Fibroblast of lung (primary cell): ENCODE measurements at regions not wholly inside any gene's neighbourhood (a gene's known extent, or its start where the extent isn't known, plus 50 kb on each side); places are given as distances from the start of the nearest gene placed in this dataset.

ENCODE experiments used
- CTCF ChIP-seq, 2 donors: IDR thresholded peaks in 1 of 2; conservative IDR thresholded peaks in 1 of 2; 1 replicate in 1 of 2; 2 replicates in 1 of 2; pipeline ENCODE4 v1.5.1; 2011 to 2012; ENCODE audit warnings: low read length in 2 of 2, control low read depth in 1 of 2, inconsistent platforms in 1 of 2, low read depth in 1 of 2, mild to moderate bottlenecking in 1 of 2
- EZH2 ChIP-seq: IDR thresholded peaks from 2 replicates; pipeline ENCODE4 v1.5.1; 2012; ENCODE audit warnings: low read length, control low read depth, mild to moderate bottlenecking; ENCODE audit errors: missing control alignments

- TF ChIP-seq CTCF (conservative IDR thresholded peaks at IDR 0.05 in 1 of 2, IDR thresholded peaks at IDR 0.05 in 1 of 2; ENCODE audit: low read depth in 1 of 2, low read length in 2 of 2), result no peak
- no peak for TF ChIP-seq EZH2
Observed at GRCh38 chr5:168157141-168157540, 134.3 kb upstream of the WWC1 start.
